Vagina (tissue), 2 donors: ENCODE measurements at regions not wholly inside any gene's neighbourhood (a gene's known extent, or its start where the extent isn't known, plus 50 kb on each side); places are given as distances from the start of the nearest gene placed in this dataset.
"Not testable (repeated sequence)": the region's sequence is repeated elsewhere in the genome, so short reads cannot be mapped to it uniquely, and the experiment has no call there.

Experiments
- DNase-seq, 2 donors: peaks; one replicate each; pipeline ENCODE4 v3.0.0-alpha.2; 2017; ENCODE audit errors: extremely low spot score in 2 of 2
- H3K27ac ChIP-seq: fragments of 200-600 bp; sonication (generic); one replicate; pipeline ENCODE4 v1.5.1; 2019
- H3K27me3 ChIP-seq: fragments of 200-600 bp; sonication (generic); one replicate; pipeline ENCODE4 v1.5.1; 2019
- H3K36me3 ChIP-seq, 2 donors: fragments of 200-600 bp; sonication (generic); one replicate each; pipeline ENCODE4 v1.5.1; 2017 to 2019
- H3K4me1 ChIP-seq: fragments of 200-600 bp; sonication (generic); one replicate; pipeline ENCODE4 v1.5.1; 2019
- H3K4me3 ChIP-seq, 2 donors: fragments of 200-600 bp; sonication (generic); 1 replicate in 1 of 2; 2 replicates in 1 of 2; pipeline ENCODE4 v1.5.1; 2016 to 2019
- H3K9me3 ChIP-seq: fragments of 200-600 bp; sonication (generic); one replicate; pipeline ENCODE4 v1.5.1; 2019
- POLR2A ChIP-seq, 2 donors: fragments of 450-650 bp; IDR thresholded peaks; one replicate each; pipeline ENCODE4 v1.6.1; 2017; ENCODE audit warnings: antibody characterized with exemption in 2 of 2, mild to moderate bottlenecking in 2 of 2, moderate library complexity in 2 of 2
- POLR2AphosphoS5 ChIP-seq, 2 donors: sonication (generic); formaldehyde crosslinking; IDR thresholded peaks; one replicate each; pipeline ENCODE4 v1.9.0; 2017; ENCODE audit warnings: antibody characterized with exemption in 2 of 2, mild to moderate bottlenecking in 2 of 2, low read depth in 1 of 2; ENCODE audit not compliant: insufficient read depth in 1 of 2
- intact Hi-C: fragments of 100-400 bp; cut with DNase I; formaldehyde crosslinking; loops from one replicate; pipeline ENCODE4 v1.15.1; 2023
- TF ChIP-seq, protein P1 (sequence below), 3 experiments: fragments of 450-650 bp in 2 of 3; fragments of 200-600 bp in 1 of 3; sonication (generic) in 1 of 3; IDR thresholded peaks; one replicate each; pipeline ENCODE4 v1.5.1; 2017 to 2019; ENCODE audit warnings: antibody characterized with exemption in 3 of 3, mild to moderate bottlenecking in 2 of 3, moderate library complexity in 2 of 3

DNA sequence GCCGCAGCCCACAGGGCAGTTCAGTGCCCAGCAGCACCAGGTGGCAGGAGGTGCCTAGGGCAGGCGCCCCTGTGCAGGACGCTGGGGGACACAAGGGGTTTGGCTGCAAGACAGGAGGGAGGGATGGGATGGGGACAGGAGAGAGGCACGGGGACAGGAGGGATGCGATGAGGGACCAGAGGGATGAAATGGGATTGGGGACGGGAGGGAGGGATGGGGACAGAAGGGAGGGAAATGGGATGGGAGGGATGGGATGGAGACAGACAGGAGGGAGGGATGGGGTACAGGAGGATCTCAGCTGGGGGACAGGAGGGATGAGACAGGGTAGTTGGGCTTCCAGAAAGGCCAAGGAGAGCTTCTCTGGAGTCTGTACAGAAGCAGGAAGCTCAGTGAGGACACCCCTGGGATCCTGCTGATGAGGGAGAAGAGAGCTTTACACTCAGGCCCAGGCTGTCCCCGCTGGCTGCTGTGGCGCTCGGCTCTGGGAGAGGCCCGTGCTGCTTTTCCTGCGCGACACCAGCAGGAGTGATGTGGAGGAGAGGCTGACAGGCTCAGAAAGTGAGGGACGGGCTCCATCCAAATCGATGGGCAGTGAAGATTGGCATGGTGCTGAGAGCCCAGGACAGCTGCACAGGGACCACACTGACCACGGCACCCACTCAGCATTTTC lies 400.8 kb downstream of the SMOC2 start:
- DNase-seq, result no peak
- Histone ChIP-seq H3K27ac (no peak overlapping the region), H3K36me3 (no peaks in the 10 kb centered on the region), H3K4me1 (no peaks in the 10 kb centered on the region), H3K4me3 (no peak overlapping the region), H3K9me3 (no peaks in the 10 kb centered on the region), H3K27me3 (no peaks in the 10 kb centered on the region)
- intact Hi-C loops, result no loop called here
- no peak for TF ChIP-seq POLR2AphosphoS5 (IDR thresholded peaks at IDR 0.05; ENCODE audit: insufficient read depth in 1 of 2, low read depth in 1 of 2)
- TF ChIP-seq POLR2A (IDR thresholded peaks at IDR 0.05), result no peak
- TF ChIP-seq, protein P1, sequence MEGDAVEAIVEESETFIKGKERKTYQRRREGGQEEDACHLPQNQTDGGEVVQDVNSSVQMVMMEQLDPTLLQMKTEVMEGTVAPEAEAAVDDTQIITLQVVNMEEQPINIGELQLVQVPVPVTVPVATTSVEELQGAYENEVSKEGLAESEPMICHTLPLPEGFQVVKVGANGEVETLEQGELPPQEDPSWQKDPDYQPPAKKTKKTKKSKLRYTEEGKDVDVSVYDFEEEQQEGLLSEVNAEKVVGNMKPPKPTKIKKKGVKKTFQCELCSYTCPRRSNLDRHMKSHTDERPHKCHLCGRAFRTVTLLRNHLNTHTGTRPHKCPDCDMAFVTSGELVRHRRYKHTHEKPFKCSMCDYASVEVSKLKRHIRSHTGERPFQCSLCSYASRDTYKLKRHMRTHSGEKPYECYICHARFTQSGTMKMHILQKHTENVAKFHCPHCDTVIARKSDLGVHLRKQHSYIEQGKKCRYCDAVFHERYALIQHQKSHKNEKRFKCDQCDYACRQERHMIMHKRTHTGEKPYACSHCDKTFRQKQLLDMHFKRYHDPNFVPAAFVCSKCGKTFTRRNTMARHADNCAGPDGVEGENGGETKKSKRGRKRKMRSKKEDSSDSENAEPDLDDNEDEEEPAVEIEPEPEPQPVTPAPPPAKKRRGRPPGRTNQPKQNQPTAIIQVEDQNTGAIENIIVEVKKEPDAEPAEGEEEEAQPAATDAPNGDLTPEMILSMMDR (IDR thresholded peaks at IDR 0.05), result no peak

DNA sequence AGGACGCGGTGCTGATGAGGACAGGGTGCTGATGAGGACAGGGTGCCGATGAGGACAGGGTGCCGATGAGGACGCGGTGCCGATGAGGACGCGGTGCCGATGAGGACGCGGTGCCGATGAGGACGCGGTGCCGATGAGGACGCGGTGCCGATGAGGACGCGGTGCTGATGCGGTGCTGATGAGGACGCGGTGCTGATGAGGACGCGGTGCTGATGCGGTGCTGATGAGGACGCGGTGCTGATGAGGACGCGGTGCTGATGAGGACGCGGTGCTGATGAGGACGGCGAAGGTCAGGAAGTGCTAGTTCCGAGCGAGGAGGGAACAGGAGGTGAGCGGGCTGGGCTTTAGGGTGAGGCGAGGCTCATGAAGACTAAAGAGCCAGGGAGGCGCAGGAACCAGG lies 399.9 kb downstream of the SMOC2 start:
- H3K9me3 ChIP-seq, H3K27me3 ChIP-seq, DNase-seq, intact Hi-C loops, H3K36me3 ChIP-seq, H3K4me1 ChIP-seq, H3K27ac ChIP-seq, H3K4me3 ChIP-seq: not testable (repeated sequence)

DNA sequence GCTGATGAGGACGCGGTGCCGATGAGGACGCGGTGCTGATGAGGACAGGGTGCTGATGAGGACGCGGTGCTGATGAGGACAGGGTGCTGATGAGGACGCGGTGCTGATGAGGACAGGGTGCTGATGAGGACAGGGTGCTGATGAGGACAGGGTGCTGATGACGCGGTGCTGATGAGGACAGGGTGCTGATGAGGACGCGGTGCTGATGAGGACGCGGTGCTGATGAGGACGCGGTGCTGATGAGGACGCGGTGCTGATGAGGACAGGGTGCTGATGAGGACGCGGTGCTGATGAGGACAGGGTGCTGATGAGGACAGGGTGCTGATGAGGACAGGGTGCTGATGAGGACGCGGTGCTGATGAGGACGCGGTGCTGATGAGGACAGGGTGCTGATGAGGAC lies 399.3 kb downstream of the SMOC2 start:
- H3K4me3 ChIP-seq, H3K4me1 ChIP-seq, H3K27ac ChIP-seq, H3K27me3 ChIP-seq, intact Hi-C loops, H3K36me3 ChIP-seq, DNase-seq, H3K9me3 ChIP-seq: not testable (repeated sequence)

DNA sequence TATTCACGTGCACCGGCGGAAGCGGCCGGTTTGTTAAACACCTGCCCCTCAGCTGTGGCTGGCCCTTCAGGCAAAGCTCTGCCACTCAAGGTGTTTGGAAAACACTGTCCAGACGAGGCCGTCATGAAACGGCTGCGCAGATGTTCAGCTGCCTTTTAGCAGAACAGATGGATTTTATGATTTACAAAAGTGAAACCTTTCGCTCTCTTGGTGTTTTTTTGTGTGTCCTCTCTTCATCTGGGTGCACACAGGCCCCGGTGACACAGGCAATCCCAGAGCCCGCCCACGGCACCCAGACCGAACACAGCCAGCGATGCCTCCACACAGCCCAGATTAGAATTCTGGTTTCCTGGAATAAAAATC lies 397.0 kb downstream of the SMOC2 start:
- H3K27me3 ChIP-seq, result no peaks in the 10 kb centered on the region
- H3K4me3 ChIP-seq, result no peak overlapping the region
- H3K36me3 ChIP-seq, result no peaks in the 10 kb centered on the region
- no peaks in the 10 kb centered on the region for H3K4me1 ChIP-seq
- no peak for DNase-seq
- no peak overlapping the region for H3K27ac ChIP-seq
- intact Hi-C loops, result no loop called here
- H3K9me3 ChIP-seq, result no peaks in the 10 kb centered on the region
- no peak for TF ChIP-seq POLR2AphosphoS5 (IDR thresholded peaks at IDR 0.05; ENCODE audit: insufficient read depth in 1 of 2, low read depth in 1 of 2)
- no peak for TF ChIP-seq POLR2A (IDR thresholded peaks at IDR 0.05)
- TF ChIP-seq, protein P1 (IDR thresholded peaks at IDR 0.05), result no peak

DNA sequence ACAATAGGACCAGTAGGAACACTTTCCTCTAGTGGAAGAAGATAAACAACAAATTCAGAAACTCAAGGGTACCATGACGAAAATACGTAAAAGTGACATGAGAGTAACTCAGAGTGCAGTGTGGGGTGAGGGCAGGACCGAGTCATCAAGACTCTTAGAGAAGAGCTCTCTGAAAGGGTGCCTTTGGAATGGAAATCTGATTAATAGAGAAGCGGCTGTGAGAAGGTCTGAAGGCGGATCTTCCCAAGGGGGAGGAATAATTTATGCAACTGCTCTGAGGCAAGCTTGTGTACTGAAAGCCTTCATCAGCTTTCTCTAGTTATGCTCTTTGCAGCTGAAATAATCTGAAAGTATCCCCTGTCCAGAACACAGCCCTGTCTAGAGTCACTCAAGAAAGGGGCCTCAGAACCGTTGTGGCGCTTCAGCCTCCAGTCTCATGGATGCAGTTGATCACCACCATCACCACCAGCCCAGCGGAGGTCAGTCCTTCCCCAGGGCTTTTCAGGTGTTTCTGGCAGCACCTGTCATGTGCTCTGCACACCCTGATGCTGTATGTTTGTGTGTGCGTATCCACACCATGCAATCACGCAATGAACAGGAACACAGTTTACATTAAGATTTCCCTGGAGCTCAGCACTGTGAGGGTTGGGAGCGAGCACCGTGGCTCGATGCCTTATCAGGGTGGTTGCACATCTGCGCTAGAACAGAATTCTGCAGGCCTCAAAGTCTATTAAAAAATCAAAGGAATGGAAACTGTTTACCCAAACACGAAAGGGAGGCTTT lies 396.5 kb downstream of the SMOC2 start:
- TF ChIP-seq POLR2AphosphoS5 (IDR thresholded peaks at IDR 0.05; ENCODE audit: insufficient read depth in 1 of 2, low read depth in 1 of 2) (no peak), POLR2A (IDR thresholded peaks at IDR 0.05) (no peak)
- Histone ChIP-seq H3K27ac (no peak overlapping the region), H3K4me1 (no peaks in the 10 kb centered on the region), H3K9me3 (no peaks in the 10 kb centered on the region), H3K36me3 (no peaks in the 10 kb centered on the region), H3K4me3 (no peak overlapping the region), H3K27me3 (no peaks in the 10 kb centered on the region)
- no peak for DNase-seq
- intact Hi-C loops, result no loop called here

DNA sequence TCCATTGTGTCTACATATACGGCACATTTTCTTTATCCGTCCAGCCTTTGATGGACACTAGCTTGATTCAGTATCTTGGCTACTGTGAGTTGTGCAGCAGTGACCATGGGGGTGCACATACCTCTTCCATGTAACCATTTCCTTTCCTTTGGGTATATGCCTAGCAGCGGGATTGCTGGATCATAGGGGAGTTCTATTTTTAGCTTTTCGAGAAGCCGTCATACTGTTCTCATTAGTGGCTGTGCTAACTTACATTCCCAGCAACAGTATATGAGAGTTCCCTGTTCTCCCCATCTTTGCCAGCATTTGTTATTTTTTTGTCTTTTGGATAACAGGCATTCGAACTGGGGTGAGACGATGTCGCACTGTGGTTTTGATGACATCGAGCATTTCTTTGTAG lies 395.0 kb downstream of the SMOC2 start:
- no peak overlapping the region for H3K4me3 ChIP-seq
- DNase-seq, result no peak
- no peaks in the 10 kb centered on the region for H3K27me3 ChIP-seq
- no peak overlapping the region for H3K27ac ChIP-seq
- no peaks in the 10 kb centered on the region for H3K36me3 ChIP-seq
- intact Hi-C loops, result no loop called here
- H3K4me1 ChIP-seq, result no peaks in the 10 kb centered on the region
- H3K9me3 ChIP-seq, result no peaks in the 10 kb centered on the region
- no peak for TF ChIP-seq POLR2A (IDR thresholded peaks at IDR 0.05)
- TF ChIP-seq, protein P1 (IDR thresholded peaks at IDR 0.05), result no peak
- TF ChIP-seq POLR2AphosphoS5 (IDR thresholded peaks at IDR 0.05; ENCODE audit: insufficient read depth in 1 of 2, low read depth in 1 of 2), result no peak
